Neural crest cell (in vitro differentiated cells): ENCODE measurements at regions not wholly inside any gene's neighbourhood (a gene's known extent, or its start where the extent isn't known, plus 50 kb on each side); places are given as distances from the start of the nearest gene placed in this dataset.

Experiments
- DNase-seq: peaks from one replicate; pipeline ENCODE4 v3.0.0; 2021; ENCODE audit warnings: low read depth, mixed read lengths, low spot score
- H3K27ac Mint-ChIP-seq: one replicate; pipeline ENCODE4 v1.8.0; 2021; ENCODE audit warnings: mild to moderate bottlenecking, mixed read lengths; ENCODE audit not compliant: unreplicated experiment
- H3K27me3 Mint-ChIP-seq: 2 replicates; pipeline ENCODE4 v1.8.0; 2021; ENCODE audit warnings: low read depth, mild to moderate bottlenecking, mixed read lengths
- H3K36me3 Mint-ChIP-seq: 2 replicates; pipeline ENCODE4 v1.8.0; 2021; ENCODE audit warnings: low read depth, mild to moderate bottlenecking, mixed read lengths
- H3K4me1 Mint-ChIP-seq: 2 replicates; pipeline ENCODE4 v1.8.0; 2021; ENCODE audit warnings: mixed read lengths
- H3K4me3 Mint-ChIP-seq: one replicate; pipeline ENCODE4 v1.8.0; 2021; ENCODE audit warnings: mild to moderate bottlenecking, mixed read lengths
- H3K9me3 Mint-ChIP-seq: 2 replicates; pipeline ENCODE4 v1.8.0; 2021; ENCODE audit warnings: mixed read lengths
- CTCF ChIP-seq: fragments of 200-600 bp; sonication (generic); conservative IDR thresholded peaks from 2 replicates; pipeline ENCODE4 v1.5.0; 2021; ENCODE audit warnings: antibody characterized with exemption, mild to moderate bottlenecking

- no peaks in the 10 kb centered on the region for H3K27me3 Mint-ChIP-seq
- DNase-seq: no peak
- no peak overlapping the region for H3K27ac Mint-ChIP-seq
- no peaks in the 10 kb centered on the region for H3K36me3 Mint-ChIP-seq
- H3K9me3 Mint-ChIP-seq: no peaks in the 10 kb centered on the region
- TF ChIP-seq CTCF: no peak
- H3K4me1 Mint-ChIP-seq: no peaks in the 10 kb centered on the region
- no peak overlapping the region for H3K4me3 Mint-ChIP-seq
Measured at GRCh38 chr12:34377243-34378035, 355.1 kb downstream of the ALG10 start.

GRCh38 chr12:34379142-34379541 lies 356.8 kb downstream of the ALG10 start:
- H3K27me3 Mint-ChIP-seq: no peaks in the 10 kb centered on the region
- no peaks in the 10 kb centered on the region for H3K4me1 Mint-ChIP-seq
- H3K27ac Mint-ChIP-seq: no peak overlapping the region
- no peak for TF ChIP-seq CTCF
- H3K36me3 Mint-ChIP-seq: no peaks in the 10 kb centered on the region
- DNase-seq: no peak
- H3K4me3 Mint-ChIP-seq: no peak overlapping the region
- no peaks in the 10 kb centered on the region for H3K9me3 Mint-ChIP-seq

- H3K9me3 Mint-ChIP-seq: no peaks in the 10 kb centered on the region
- H3K4me3 Mint-ChIP-seq: no peak overlapping the region
- no peaks in the 10 kb centered on the region for H3K36me3 Mint-ChIP-seq
- H3K4me1 Mint-ChIP-seq: no peaks in the 10 kb centered on the region
- no peak overlapping the region for H3K27ac Mint-ChIP-seq
- TF ChIP-seq CTCF: no peak
- H3K27me3 Mint-ChIP-seq: no peaks in the 10 kb centered on the region
- DNase-seq: no peak
Measured at GRCh38 chr12:34384693-34385092, 362.4 kb downstream of the ALG10 start.

- Mint-ChIP-seq H3K4me1 (no peaks in the 10 kb centered on the region), H3K4me3 (no peak overlapping the region), H3K27ac (no peak overlapping the region), H3K36me3 (no peaks in the 10 kb centered on the region), H3K27me3 (no peaks in the 10 kb centered on the region), H3K9me3 (no peaks in the 10 kb centered on the region)
- no peak for TF ChIP-seq CTCF
- no peak for DNase-seq
Measured at GRCh38 chr12:34386016-34386415, 363.7 kb downstream of the ALG10 start.

GRCh38 chr12:34386621-34387255 lies 364.4 kb downstream of the ALG10 start:
- H3K4me1 Mint-ChIP-seq: no peaks in the 10 kb centered on the region
- H3K36me3 Mint-ChIP-seq: no peaks in the 10 kb centered on the region
- H3K27me3 Mint-ChIP-seq: no peaks in the 10 kb centered on the region
- no peak overlapping the region for H3K27ac Mint-ChIP-seq
- no peak overlapping the region for H3K4me3 Mint-ChIP-seq
- DNase-seq: no peak
- no peak for TF ChIP-seq CTCF
- no peaks in the 10 kb centered on the region for H3K9me3 Mint-ChIP-seq
